Mucosa of rectum (tissue), 2 donors: ENCODE measurements at regions not wholly inside any gene's neighbourhood (a gene's known extent, or its start where the extent isn't known, plus 50 kb on each side); places are given as distances from the start of the nearest gene placed in this dataset.

Source experiments
- H3K27ac ChIP-seq, 2 donors: one replicate each; pipeline ENCODE4 v1.7.0; 2013; ENCODE audit warnings: inconsistent platforms in 2 of 2, low read depth in 2 of 2, low read length in 2 of 2
- H3K27me3 ChIP-seq, 2 donors: one replicate each; pipeline ENCODE4 v1.7.0; 2013; ENCODE audit warnings: low read length in 2 of 2; ENCODE audit not compliant: control insufficient read depth in 2 of 2, insufficient read depth in 2 of 2
- H3K36me3 ChIP-seq, 2 donors: one replicate each; pipeline ENCODE4 v1.7.0; 2013; ENCODE audit warnings: low read length in 2 of 2; ENCODE audit not compliant: control insufficient read depth in 2 of 2, insufficient read depth in 2 of 2
- H3K4me1 ChIP-seq, 2 donors: one replicate each; pipeline ENCODE4 v1.7.0; 2013; ENCODE audit warnings: low read length in 2 of 2, mild to moderate bottlenecking in 1 of 2; ENCODE audit not compliant: control insufficient read depth in 2 of 2, insufficient read depth in 2 of 2
- H3K4me3 ChIP-seq, 2 donors: one replicate each; pipeline ENCODE4 v1.7.0; 2013; ENCODE audit warnings: low read length in 2 of 2
- H3K9ac ChIP-seq, 2 donors: one replicate each; pipeline ENCODE4 v1.7.0; 2013; ENCODE audit warnings: low read length in 2 of 2, low read depth in 1 of 2, mild to moderate bottlenecking in 1 of 2
- H3K9me3 ChIP-seq, 2 donors: one replicate each; pipeline ENCODE4 v1.7.0; 2013; ENCODE audit warnings: low read length in 2 of 2; ENCODE audit not compliant: control insufficient read depth in 2 of 2
- donor health status: healthy.
- donor health status: Normal muscosa, but diverticular disease.

GRCh38 chr20:58130581-58130980 is 97.9 kb downstream of the ANKRD60 start:
- Histone ChIP-seq H3K9me3 (no peaks in the 10 kb centered on the region), H3K4me1 (peaks cover 0 to 4% of the 10 kb centered on the region in 2 donors), H3K27me3 (peaks cover 2 to 4% of the 10 kb centered on the region in 2 donors), H3K27ac (no peak overlapping the region), H3K36me3 (no peaks in the 10 kb centered on the region), H3K4me3 (no peak overlapping the region), H3K9ac (no peak overlapping the region)

GRCh38 chr20:58130156-58130555 is 98.3 kb downstream of the ANKRD60 start:
- no peak overlapping the region for H3K4me3 ChIP-seq
- H3K27me3 ChIP-seq = peaks cover 0 to 2% of the 10 kb centered on the region in 2 donors
- no peaks in the 10 kb centered on the region for H3K4me1 ChIP-seq
- no peak overlapping the region for H3K27ac ChIP-seq
- no peaks in the 10 kb centered on the region for H3K9me3 ChIP-seq
- H3K36me3 ChIP-seq = no peaks in the 10 kb centered on the region
- H3K9ac ChIP-seq = no peak overlapping the region

DNA sequence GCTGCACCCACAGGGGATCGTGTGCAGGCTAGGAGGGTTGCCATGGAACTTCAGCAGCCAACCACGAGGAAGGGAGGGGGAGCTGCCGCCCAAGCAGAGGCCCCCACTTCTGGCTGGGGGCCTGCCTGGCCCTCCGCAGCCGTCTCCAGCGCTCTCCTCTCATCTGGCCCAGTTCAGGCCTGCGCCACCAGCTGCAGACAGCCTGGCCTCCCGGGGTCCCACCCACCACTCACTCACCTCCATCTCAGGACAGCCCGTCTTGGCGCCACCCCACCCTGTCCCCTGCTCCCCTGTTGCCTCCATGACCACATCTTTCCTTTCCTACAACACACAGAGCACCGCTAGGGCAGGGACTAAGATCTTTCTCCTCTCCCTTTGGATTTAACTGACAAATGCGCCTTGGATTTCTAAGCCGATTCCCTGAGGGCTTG is 98.7 kb downstream of the ANKRD60 start:
- no peak overlapping the region for H3K9ac ChIP-seq
- no peak overlapping the region for H3K27ac ChIP-seq
- H3K27me3 ChIP-seq = no peaks in the 10 kb centered on the region
- no peak overlapping the region for H3K4me3 ChIP-seq
- no peaks in the 10 kb centered on the region for H3K36me3 ChIP-seq
- H3K9me3 ChIP-seq = no peaks in the 10 kb centered on the region
- no peaks in the 10 kb centered on the region for H3K4me1 ChIP-seq

DNA sequence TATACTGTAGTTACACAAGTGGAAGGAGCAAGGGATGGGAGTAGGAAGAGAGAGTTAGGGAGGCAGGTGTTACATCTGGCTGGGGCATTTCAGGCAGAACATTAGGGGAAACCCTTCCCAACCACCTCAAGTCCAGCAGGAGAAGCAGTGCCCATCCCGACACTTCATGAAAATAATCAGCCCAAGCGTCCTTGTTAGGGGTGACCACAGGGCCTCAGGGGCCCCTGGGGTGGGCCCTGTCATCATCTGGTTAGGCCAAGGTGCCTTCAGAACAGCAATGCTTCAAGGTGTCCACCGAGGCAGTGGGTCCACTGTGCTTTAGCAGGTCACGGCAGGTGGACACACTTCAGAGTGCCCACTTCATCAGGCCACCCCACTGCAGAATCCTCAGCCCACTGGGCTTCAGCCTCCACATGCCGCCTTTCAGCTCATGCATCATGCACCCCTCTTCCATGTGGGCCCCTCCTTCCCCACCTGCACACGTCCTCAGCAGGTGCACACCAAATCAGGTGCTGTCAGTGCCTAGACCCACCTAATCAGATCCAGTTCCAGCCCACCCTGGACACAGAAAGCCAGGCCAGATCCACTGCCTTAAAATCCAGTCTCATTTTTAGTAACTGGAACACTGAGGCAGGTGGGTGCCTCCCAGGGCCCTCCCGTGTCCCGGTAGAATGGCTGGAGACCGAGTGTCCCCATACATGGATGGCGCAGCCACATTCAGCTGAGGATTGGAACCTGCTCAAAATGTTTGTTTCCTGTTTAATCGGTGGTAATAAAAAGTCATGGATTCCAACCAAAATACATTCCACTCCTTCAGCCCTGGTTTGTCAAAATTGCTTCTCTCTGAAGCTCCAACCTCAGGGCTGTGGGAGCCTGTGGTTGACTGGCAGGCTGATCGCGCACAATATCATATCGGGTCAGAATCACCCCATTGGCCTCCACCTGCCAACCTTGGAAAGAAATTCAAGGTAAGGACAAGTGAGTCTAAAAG is 99.5 kb downstream of the ANKRD60 start:
- no peaks in the 10 kb centered on the region for H3K4me1 ChIP-seq
- H3K27ac ChIP-seq = no peak overlapping the region
- H3K9ac ChIP-seq = no peak overlapping the region
- H3K4me3 ChIP-seq = no peak overlapping the region
- H3K27me3 ChIP-seq = no peaks in the 10 kb centered on the region
- no peaks in the 10 kb centered on the region for H3K9me3 ChIP-seq
- no peaks in the 10 kb centered on the region for H3K36me3 ChIP-seq

DNA sequence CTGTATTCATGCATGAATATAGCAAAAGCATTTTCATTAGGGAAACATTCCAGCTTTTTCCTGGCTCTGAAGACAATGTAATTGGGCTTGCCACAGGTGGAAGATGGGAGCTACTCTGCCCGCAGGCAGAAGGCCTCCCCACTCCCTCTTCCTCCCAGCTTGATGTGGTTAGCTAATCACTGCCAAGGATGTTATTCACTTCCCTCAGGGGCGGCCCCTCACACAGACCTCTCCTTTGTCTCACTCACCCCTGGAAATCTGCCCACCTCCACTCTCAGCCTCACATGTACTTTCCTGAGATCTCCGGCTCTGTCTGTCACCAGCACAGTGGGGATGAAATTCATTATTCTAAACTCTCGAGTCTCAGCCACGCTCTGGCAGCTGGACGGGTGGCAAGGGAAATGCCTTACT is 100.7 kb downstream of the ANKRD60 start:
- no peaks in the 10 kb centered on the region for H3K4me1 ChIP-seq
- H3K27ac ChIP-seq = no peak overlapping the region
- no peak overlapping the region for H3K4me3 ChIP-seq
- H3K9ac ChIP-seq = no peak overlapping the region
- no peaks in the 10 kb centered on the region for H3K27me3 ChIP-seq
- H3K9me3 ChIP-seq = no peaks in the 10 kb centered on the region
- no peaks in the 10 kb centered on the region for H3K36me3 ChIP-seq

DNA sequence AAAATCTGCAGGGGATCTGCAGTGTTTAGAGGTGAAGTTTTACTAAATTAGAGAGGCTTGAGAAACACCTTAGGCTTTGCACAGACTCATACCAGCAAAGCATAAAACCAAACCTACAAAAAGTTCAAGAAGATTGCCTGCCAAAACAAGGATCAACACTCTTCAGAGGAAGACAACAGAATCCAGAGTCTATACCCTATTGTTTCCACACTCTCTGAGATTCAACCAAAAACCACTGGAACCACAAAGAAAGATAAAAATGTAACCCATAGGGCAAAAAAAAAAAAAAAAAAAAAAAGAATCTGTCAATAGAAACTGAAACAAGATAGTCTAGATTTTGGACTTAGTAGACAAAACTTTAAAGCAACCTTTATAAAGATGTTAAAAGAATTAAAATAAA is 102.7 kb downstream of the ANKRD60 start:
- H3K27ac ChIP-seq = no peak overlapping the region
- no peak overlapping the region for H3K4me3 ChIP-seq
- H3K36me3 ChIP-seq = no peaks in the 10 kb centered on the region
- H3K9me3 ChIP-seq = no peaks in the 10 kb centered on the region
- H3K4me1 ChIP-seq = no peaks in the 10 kb centered on the region
- H3K27me3 ChIP-seq = no peaks in the 10 kb centered on the region
- H3K9ac ChIP-seq = no peak overlapping the region

DNA sequence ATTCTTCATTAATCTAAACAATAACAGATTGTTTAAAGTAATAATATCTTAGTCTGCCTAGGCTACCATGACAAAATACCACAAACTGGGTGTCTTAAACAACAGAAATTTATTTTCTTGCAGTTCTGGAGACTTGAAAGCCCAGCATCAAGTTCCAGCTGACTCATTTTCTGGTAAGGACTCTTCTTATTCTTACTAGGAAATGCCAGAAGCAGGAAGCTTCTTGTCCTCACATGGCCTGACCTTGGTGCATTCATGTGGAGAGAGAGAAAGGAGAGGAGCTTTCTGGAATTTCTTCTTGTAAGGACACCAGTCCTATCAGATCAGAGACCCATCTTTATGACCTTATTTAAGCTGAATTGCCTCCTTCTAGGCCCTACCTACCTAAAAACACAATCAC is 110.5 kb downstream of the ANKRD60 start:
- Histone ChIP-seq H3K36me3 (no peaks in the 10 kb centered on the region), H3K4me1 (no peaks in the 10 kb centered on the region), H3K27ac (no peak overlapping the region), H3K9me3 (no peaks in the 10 kb centered on the region), H3K27me3 (no peaks in the 10 kb centered on the region), H3K9ac (no peak overlapping the region), H3K4me3 (no peak overlapping the region)

DNA sequence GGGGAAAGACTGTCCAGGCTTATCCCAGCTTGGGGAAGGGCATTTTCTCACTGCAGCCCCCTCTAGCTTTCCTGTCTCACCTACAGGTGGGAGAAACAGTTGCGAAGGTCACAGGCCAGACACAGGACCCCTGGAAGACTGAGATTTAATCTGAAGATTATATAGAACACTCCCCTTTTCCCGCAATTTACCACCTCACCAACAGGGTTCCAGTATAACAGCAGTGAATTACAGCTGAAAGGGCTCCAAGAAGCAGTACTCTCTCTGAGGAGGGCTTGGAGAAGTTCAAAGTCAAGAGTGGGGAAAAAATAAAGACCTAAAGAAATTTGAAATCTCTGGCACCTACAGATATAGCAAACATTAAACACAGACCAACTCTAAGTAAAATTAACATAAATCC is 111.9 kb downstream of the ANKRD60 start:
- no peaks in the 10 kb centered on the region for H3K9me3 ChIP-seq
- no peak overlapping the region for H3K9ac ChIP-seq
- H3K4me3 ChIP-seq = no peak overlapping the region
- H3K36me3 ChIP-seq = no peaks in the 10 kb centered on the region
- H3K27ac ChIP-seq = no peak overlapping the region
- H3K4me1 ChIP-seq = no peaks in the 10 kb centered on the region
- H3K27me3 ChIP-seq = no peaks in the 10 kb centered on the region

- no peaks in the 10 kb centered on the region for H3K36me3 ChIP-seq
- peaks cover 0 to 2% of the 10 kb centered on the region in 2 donors for H3K9me3 ChIP-seq
- no peak overlapping the region for H3K4me3 ChIP-seq
- no peaks in the 10 kb centered on the region for H3K27me3 ChIP-seq
- no peak overlapping the region for H3K9ac ChIP-seq
- no peak overlapping the region for H3K27ac ChIP-seq
- H3K4me1 ChIP-seq = no peaks in the 10 kb centered on the region
Measured at GRCh38 chr20:58113716-58114115, 114.7 kb downstream of the ANKRD60 start.

DNA sequence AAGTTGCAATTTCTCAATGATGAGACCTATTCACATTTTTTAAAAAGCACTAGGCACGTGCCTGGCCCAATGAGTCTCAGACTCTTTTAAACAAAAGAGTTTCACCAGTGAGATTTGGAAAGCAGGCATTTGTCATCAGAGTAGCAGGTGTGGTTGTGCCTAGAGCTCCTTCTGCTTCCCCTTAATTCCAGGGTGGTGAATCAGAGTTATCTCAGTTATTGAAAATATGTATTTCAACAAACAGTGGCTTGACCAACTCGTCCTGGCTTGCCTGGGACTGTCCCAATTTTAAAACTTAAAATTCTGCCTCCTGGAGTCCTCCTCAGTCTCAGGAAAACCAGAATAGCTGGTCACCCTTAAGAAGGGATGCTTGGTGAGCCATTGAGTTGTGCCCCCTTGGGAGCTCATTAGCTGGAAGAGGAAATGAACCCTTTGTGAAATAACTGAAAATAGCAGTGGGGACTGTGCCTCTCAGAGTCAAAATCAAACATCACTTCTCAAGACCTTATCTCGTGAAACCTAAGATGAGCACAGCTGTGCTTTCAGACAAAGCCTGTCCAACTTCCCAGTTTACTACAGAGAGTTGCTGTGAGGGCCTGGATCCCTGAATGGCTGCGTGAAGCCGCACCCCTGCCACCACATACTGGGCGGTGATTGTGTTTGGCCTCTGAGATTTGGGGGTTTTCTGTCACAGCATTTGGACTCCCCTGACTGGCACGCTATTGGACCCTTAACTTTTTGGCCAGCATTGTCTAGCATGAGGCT is 116.3 kb downstream of the ANKRD60 start:
- H3K9ac ChIP-seq = no peak overlapping the region
- H3K27me3 ChIP-seq = no peaks in the 10 kb centered on the region
- no peaks in the 10 kb centered on the region for H3K4me1 ChIP-seq
- H3K27ac ChIP-seq = no peak overlapping the region
- H3K36me3 ChIP-seq = no peaks in the 10 kb centered on the region
- no peak overlapping the region for H3K4me3 ChIP-seq
- peaks cover 0 to 2% of the 10 kb centered on the region in 2 donors for H3K9me3 ChIP-seq
